ENCODE measurements at regions not wholly inside any gene's neighbourhood (a gene's known extent, or its start where the extent isn't known, plus 50 kb on each side); places are given as distances from the start of the nearest gene placed in this dataset.

DNA sequence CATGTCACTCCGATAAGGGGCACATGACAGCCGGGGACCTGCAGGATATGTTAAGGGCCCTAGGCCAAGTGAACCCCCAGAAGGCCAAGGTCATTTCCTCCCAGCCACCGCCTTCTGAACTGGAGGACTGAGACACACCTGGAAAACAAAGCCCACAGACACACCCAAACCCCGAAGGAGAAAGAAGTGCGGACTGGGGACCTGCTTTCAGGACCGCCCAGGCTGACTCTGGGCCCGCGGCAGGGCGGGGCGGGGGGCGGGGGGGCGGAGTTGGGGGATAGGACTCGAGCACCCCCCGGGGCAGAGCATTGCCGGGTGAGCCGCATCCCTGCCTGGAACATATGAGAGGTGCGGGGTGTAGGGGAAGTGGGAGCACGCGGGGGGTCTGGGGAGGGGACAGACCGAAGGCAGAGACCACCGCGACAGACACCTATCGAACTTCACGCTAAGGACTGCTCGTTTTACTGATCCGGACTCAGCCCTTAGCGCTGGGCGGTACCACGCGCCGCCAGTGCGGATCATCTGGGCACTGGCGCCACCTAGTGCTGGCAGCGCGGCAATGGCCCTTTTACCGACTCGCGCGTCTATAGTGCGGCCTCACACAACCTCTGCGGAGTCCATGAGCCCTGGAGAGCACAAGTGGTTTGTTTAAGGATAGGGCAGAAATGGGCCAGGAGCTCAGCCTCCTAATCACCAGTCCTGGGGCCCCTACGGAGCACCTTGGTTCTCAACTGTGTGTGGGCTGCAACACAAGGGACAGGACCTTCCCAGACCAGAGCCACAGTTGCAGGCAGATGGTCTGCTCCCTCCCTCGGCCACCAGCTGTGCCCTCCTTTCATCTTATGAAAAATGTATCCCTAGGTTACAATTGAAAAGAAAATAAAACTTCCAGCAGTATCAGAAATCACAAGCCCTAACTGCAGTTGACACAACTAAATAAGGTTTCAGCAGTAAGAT lies 157.6 kb downstream of the HERPUD2 start:
- DNase-seq (ENCODE audit: low spot score) = peak; percentile 89
- in situ Hi-C loops (cut with MboI; ENCODE audit: low sequenced_read_pairs, unreplicated experiment) = no loop called here
- TF ChIP-seq, protein P1, sequence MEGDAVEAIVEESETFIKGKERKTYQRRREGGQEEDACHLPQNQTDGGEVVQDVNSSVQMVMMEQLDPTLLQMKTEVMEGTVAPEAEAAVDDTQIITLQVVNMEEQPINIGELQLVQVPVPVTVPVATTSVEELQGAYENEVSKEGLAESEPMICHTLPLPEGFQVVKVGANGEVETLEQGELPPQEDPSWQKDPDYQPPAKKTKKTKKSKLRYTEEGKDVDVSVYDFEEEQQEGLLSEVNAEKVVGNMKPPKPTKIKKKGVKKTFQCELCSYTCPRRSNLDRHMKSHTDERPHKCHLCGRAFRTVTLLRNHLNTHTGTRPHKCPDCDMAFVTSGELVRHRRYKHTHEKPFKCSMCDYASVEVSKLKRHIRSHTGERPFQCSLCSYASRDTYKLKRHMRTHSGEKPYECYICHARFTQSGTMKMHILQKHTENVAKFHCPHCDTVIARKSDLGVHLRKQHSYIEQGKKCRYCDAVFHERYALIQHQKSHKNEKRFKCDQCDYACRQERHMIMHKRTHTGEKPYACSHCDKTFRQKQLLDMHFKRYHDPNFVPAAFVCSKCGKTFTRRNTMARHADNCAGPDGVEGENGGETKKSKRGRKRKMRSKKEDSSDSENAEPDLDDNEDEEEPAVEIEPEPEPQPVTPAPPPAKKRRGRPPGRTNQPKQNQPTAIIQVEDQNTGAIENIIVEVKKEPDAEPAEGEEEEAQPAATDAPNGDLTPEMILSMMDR (IDR thresholded peaks at IDR 0.05; ENCODE audit: borderline replicate concordance, control extremely low read depth, extremely low read depth, insufficient read depth, missing control alignments) = peak; percentile 96

DNA sequence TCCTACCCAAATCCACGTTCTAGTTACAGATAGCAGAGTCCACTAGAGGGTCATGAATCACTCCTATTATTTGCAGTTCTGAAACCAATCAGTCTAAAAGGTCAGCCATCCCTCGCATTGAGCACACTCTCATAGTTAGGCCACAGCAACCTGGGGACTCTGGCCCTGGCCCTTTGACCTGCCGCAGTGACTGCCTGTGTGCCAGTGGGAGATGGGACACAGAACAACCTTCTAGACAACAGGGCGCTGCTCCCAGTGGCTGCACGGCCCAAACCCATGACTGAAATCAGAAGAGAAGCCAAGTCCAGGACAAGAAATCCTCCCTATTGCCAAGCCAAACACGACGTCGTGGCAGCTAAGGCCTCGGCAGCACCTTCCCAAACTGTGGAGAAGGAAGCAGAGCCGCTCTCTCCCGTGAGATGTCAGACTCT lies 158.5 kb downstream of the HERPUD2 start:
- DNase-seq (ENCODE audit: low spot score) = no peak
- TF ChIP-seq, protein P1 (IDR thresholded peaks at IDR 0.05; ENCODE audit: borderline replicate concordance, control extremely low read depth, extremely low read depth, insufficient read depth, missing control alignments) = no peak
- in situ Hi-C loops (cut with MboI; ENCODE audit: low sequenced_read_pairs, unreplicated experiment) = no loop called here

DNA sequence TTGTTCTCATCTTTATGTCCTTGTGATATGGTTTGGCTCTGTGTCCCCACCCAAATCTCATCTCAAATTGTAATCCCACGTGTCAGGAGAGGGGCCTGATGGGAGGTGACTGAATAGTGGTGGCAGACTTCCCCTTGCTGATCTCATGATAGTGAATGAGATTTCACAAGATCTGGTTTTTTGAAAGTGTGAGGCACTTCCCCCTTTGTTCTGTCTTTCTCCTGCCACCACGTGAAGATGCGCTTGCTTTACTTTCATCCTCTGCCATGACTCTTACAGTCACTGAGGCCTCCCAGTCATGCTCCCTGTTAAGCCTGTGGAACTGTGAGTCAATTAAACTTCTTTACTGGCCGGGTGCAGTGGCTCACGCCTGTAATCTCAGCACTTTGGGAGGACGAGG lies 161.0 kb downstream of the HERPUD2 start:
- TF ChIP-seq, protein P1 (IDR thresholded peaks at IDR 0.05; ENCODE audit: borderline replicate concordance, control extremely low read depth, extremely low read depth, insufficient read depth, missing control alignments) = no peak
- in situ Hi-C loops (cut with MboI; ENCODE audit: low sequenced_read_pairs, unreplicated experiment) = no loop called here
- no peak for DNase-seq (ENCODE audit: low spot score)

DNA sequence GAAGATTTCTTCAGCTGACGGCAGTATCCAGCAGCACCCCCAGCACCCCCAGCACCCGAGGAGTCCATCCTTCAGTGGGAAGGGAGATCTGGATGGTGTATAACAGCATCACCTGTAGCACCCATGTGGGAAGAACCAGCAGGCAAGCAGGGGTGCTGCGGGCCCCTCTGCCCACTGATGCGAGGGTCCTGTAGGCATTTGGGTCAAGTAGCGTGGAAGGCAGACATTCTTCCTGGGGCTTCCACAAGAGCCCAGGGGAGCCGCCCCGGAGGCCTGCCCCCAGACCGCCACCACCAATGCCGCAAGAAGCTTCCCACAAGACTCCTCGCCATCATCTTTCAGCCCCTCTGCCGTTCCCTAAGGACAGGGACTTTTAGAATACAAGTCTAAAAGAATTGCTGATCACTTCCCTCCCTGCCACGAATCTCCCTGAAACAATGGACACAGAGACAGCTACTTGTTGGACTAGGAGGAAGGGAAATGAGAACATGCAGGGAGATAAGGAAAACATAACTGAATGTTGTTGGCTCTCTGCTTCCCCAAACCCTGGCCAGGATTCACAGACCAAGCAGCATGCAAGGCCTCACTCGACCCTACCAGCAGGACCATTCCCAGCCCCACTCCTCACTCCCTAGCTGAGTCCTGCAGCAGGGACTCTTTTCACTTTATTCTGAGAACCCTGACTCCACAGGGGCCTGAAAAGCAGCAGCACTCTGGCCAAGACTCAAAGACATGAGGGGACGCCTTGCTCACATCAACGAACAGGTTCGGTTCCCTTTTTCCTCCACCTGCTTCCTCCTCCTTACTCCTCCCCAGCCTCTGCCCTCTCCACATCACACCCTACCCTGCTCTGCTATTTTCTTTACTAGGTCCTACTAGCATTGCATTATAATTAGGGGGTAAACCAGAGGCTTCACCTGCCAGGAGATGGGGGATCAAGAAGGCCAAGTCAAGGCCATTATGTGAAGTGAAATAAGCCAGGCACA lies 164.5 kb downstream of the HERPUD2 start:
- DNase-seq (ENCODE audit: low spot score) = no peak

DNA sequence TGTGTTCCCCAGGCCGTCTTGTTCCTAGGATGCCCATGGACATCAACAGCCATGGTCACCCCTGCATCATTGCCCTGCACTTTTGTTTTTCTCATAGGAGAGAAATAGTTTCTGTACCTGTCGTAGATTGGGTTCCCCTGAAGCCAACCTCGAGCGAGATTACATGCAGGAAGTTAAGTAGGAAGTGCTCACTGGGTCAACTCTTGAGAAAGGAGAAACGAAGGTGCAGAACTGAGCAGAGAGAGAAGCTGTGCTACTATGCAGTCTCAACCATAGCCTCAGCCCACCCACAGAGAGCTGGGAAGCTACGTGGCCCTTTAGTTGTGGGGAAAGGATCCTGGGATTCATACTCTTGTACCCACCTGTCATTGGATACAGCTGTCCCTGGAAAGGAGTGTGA lies 165.2 kb downstream of the HERPUD2 start:
- no peak for DNase-seq (ENCODE audit: low spot score)
- in situ Hi-C loops (cut with MboI; ENCODE audit: low sequenced_read_pairs, unreplicated experiment) = no loop called here
- TF ChIP-seq, protein P1 (IDR thresholded peaks at IDR 0.05; ENCODE audit: borderline replicate concordance, control extremely low read depth, extremely low read depth, insufficient read depth, missing control alignments) = no peak

More for the DNA sequence above, 164.5 kb downstream of the HERPUD2 start:
- TF ChIP-seq, protein P1 (IDR thresholded peaks at IDR 0.05; ENCODE audit: borderline replicate concordance, control extremely low read depth, extremely low read depth, insufficient read depth, missing control alignments) = no peak
- in situ Hi-C loops (cut with MboI; ENCODE audit: low sequenced_read_pairs, unreplicated experiment) = no loop called here

DNA sequence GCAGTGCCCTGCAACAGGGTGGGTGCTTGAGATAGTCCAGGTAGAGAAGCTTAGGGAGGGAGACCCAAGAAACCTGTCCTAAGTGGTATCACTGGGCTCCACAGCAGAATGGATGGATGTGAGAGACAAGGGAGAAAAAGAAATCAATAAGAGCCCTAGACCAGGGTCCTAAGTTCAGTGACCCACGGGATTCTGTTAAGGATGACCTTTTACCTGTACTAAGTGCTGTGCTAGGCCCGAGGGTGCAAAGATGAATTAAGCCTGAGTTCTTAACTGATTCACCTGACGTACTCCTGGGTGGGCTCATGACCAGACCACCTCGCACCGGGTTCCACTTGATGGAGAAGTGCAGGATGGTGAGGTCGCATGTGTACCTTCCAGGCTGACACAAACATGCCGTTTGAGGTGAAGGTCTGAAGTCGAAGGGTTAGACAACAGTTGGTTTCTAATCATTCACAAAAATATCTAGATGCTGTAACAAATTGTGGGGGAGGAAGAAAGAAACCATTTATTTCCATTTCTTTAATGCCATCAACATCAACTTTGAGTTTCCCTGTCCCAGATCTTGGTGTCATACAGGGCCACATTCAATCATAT lies 166.5 kb downstream of the HERPUD2 start:
- in situ Hi-C loops (cut with MboI; ENCODE audit: low sequenced_read_pairs, unreplicated experiment) = no loop called here
- TF ChIP-seq, protein P1 (IDR thresholded peaks at IDR 0.05; ENCODE audit: borderline replicate concordance, control extremely low read depth, extremely low read depth, insufficient read depth, missing control alignments) = no peak
- DNase-seq (ENCODE audit: low spot score) = no peak

All from GM13976 (cell line).